GM12892 (cell line): ENCODE measurements at regions not wholly inside any gene's neighbourhood (a gene's known extent, or its start where the extent isn't known, plus 50 kb on each side); places are given as distances from the start of the nearest gene placed in this dataset.

Source experiments
- POLR2A ChIP-seq: IDR thresholded peaks from 2 replicates; pipeline ENCODE4 v1.6.1; 2011; ENCODE audit warnings: low read depth, low read length, control low read depth
- POLR2AphosphoS5 ChIP-seq: IDR thresholded peaks from 2 replicates; pipeline ENCODE4 v1.6.1; 2011; ENCODE audit warnings: low read depth, low read length, control low read depth

- TF ChIP-seq POLR2AphosphoS5: no peak
- TF ChIP-seq POLR2A: no peak
Measured at GRCh38 chr15:77904436-77904821, 173.1 kb downstream of the TBC1D2B start.
